HG03196 (cell line): ENCODE measurements at regions not wholly inside any gene's neighbourhood (a gene's known extent, or its start where the extent isn't known, plus 50 kb on each side); places are given as distances from the start of the nearest gene placed in this dataset.

Source experiments
- ATAC-seq: cut with Tn5 transposase; IDR thresholded peaks from one replicate; pipeline ENCODE4 v1.9.1; 2021; ENCODE audit not compliant: unreplicated experiment

DNA sequence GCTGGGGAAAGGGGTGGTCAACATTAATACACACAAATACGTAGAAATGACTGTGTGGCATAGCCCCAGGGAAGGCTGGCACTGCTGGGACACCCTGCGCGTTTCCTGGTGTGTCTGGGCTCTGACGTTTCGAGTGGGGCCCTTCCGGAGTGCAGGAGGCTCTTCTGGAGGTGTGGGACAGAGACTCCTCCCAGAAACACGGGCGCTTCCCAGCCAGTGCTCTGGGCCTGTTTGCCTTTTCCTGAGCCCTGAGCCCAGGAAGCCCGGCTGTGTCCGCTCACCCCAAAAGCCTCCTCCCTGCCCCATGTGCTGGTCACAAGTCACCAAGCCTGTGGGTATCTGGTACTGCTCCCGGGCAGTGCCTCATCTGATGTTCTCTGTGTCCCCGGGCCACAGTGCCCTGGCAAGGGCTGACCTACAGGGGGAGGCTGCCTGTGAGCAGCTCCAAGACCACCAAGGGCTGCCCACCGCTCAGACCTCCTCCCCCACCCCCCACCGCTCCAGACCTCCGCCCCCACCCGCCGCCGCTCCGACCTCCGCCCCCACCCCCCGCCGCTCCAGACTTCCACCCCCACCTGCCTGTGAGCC is 1133.3 kb downstream of the BRD1 start:
- ATAC-seq: no peak

DNA sequence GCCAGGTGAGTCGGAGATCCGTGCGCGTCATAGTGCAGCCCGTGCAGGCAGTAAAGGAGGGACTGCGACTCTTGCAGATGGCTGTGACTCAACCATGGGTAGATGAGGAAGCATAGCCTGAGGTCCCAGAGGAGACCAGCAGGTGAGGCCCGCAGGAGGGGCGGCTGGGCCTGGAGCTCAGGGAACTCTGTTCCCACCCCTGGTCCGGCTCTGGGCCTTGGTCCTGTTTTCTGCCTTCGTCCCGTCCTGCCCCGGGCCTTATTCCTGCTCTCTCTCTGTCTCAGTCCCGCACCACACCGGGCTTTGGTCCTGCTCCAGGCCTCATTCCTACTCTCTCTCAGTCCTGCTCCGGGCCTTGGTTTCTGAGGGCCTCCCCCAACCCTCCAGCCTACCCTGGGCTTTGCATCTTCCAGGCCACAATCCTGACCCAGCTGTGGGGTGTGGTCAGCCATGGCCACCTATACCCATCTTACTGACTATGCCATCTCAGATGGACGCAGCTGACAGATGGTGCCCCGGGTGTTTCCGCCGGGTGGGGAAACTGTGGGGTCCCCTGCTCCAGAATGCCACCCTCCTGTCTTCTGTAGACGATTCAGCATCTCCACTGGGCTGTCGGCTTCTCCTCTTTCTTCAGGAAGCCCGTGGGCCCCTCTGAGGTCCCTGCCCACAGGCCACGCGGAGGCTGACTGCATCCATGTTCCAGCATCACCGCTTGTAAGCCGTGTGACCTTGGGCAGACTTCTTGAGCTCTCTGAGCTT is 1134.1 kb downstream of the BRD1 start:
- no peak for ATAC-seq

GRCh38 chr22:48692734-48693376 is 1134.8 kb downstream of the BRD1 start:
- ATAC-seq: no peak

- no peak for ATAC-seq
Measured at GRCh38 chr22:48691431-48691851, 1136.2 kb downstream of the BRD1 start.

- no peak for ATAC-seq
Measured at GRCh38 chr22:48690583-48691317, 1136.9 kb downstream of the BRD1 start.

DNA sequence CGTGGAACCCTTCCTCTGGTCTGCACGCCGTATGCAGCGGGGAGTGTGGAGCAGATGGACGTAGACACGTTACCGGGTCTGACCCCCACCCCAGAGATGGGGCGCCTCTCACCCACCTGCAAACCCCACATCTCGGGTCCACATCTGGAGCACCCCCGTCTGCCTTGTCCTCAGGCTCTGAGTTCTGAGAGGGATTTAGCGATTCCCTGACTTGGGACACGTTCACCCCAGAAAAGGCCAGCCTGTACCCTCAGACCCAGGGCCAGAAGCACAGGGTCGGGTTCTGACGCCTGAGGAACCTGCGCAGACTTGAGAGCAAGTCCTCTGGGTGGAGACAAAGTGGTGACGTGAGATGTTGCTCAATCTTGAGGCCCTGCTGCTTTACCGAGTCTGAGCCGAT is 1138.5 kb downstream of the BRD1 start:
- ATAC-seq: no peak

DNA sequence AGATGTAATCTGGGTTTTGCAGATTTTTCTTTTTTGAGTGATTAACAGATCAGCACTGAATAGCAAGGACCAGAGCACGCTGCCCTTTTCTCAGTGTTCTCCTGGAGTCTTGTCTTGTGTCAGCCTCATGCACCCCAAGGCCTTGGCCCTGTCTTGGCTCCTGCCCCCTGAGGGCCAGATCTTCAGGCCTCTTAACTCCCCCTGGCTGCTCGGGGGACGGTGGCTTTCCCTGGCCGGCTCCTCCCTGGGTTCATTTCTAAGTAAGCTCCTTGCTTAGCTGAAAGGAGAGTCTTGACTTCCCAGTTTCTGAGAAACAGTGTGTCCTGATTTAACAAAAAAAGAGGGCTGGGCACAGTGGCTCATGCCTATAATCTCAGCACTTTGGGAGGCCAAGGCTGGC is 1139.3 kb downstream of the BRD1 start:
- ATAC-seq: no peak

DNA sequence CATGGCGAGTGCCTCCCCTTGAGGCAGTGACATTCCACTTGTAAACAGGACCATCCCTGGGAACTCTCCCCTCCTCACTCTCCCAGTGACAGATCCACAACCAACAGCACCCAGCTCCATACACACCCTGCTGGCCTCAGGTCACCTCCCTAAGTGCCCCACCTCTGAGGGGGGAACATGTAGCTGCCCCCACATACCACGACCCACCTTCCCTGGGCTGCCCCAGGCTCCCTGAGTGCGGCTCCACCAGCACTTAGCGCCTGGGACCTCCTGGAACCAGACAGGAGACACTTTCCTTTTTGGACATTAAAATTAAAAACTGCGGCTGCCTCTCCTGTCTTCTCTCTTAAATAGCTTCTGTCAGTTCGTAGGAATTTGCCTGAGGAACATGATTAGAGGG is 1140.1 kb downstream of the BRD1 start:
- ATAC-seq: no peak

- ATAC-seq: no peak
Measured at GRCh38 chr22:48686694-48687302, 1140.9 kb downstream of the BRD1 start.

DNA sequence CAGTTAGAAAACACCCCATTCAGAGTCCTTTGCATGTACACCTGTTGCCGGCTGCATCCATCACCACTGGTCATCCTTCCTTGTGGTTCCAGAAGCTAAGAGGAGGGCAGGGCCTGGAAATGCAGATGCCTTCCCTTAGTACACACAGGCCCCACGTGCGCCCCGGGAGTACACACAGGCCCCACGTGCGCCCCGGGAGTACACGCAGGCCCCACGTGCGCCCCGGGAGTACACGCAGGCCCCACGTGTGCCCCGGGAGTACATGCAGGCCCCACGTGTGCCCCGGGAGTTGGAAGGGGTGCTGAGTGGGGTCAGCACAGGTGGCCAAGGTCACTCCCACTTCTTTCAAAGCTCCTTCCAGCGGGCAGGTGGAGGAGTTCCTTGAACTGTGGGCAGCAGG is 1141.9 kb downstream of the BRD1 start:
- ATAC-seq: no peak

DNA sequence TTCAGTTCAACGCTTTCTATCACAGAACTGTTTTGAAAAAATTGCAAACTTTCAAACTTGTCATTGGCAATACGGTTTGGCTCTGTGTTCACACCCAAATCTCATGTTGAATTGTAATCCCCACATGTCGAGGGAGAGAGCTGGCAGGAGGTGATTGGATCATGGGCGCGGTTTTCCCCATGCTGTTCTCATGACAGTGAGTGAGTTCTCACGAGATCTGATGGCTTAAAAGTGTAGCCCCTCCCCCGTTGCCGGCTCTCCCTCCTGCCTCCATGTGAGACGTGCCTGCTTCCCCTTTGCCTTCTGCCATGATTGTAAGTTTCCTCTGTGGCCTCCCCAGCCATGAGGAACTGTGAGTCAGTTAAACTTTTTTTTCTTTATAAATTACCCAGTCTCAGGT is 1144.0 kb downstream of the BRD1 start:
- ATAC-seq: no peak

GRCh38 chr22:48682504-48682903 is 1145.2 kb downstream of the BRD1 start:
- no peak for ATAC-seq

DNA sequence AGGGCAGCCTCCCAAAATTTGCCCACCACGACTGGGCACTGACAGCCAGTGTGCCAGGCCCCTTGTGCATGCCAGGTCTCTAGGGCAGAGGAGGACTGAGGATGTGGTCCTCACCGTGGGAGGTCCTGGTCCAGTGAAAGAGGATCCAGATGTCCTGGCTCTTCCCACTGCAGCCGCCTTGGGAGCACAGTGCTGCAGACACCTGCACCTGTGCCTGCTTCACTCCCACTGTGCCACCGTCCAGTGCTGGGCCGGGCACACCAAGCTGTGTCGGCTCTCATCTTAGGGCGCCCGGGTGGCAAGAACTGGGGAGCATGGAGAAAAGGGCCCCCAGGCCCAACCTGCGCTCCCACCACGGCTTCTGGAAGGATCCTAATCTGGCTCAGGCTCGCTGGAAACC is 1147.1 kb downstream of the BRD1 start:
- ATAC-seq: no peak

- ATAC-seq: no peak
Measured at GRCh38 chr22:48679656-48680555, 1147.8 kb downstream of the BRD1 start.

DNA sequence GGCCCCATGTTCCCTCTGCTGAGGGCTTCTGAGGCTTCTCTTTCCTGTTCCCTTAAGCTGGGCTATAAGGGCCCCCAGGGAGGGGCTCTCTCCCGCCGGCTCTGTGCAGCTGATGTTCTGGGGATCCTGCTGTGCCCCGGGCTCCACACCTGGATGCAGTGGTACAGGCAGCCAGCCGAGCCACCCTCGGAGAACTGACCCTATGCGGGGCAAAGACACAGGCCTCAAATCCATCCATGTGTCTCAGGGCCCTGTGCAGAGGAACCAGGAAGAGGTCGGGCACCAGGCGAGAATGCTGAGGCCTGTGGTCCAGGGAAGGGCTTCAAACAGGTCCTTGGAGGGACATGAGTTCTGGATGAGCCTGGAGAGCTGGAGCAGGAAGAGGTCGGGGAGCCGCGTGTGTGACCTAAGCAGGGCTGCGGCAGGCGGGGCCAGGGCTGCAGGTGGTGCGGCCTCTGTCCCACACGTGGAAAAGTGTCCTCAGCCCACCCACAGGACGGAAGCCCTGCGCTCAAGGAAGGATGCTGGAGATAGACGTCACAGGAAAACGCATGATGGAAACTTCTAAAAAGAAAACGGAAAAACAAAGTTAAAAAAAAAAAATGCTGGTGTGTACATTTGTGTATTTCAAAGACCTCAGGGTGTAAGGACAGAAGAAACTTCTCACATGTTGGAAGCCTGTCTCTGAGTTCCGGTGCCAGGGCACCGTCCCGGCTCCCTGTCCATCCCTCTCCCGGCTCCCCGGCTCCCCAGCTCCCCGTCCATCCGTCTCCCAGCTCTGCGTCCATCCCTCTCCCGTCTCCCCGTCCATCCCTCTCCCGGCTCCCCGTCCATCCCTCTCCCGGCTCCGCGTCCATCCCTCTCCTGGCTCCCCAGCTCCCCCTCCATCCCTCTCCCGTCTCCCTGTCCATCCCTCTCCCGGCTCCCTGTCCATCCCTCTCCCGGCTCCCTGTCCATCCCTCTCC is 1149.2 kb downstream of the BRD1 start:
- no peak for ATAC-seq

DNA sequence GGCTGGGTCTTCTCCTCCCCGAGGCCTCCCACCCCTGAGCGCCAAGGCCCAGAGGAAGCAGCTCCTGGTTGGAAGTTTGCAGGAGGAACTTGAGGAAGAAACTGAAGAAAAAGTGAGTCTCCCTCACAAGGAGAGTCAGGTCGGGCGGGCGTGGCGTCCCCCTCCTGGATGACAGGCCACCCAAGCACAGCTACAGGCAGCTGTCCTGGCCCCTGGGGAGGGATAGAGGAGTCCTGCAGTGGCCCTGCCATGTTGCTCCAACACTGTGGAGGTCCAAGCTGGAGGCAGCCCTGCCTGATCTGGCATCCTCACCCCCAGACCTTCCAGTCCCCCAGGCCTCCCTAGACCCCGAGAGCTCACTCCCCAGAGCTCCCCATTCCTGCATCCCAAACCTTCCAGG is 1150.1 kb downstream of the BRD1 start:
- no peak for ATAC-seq

DNA sequence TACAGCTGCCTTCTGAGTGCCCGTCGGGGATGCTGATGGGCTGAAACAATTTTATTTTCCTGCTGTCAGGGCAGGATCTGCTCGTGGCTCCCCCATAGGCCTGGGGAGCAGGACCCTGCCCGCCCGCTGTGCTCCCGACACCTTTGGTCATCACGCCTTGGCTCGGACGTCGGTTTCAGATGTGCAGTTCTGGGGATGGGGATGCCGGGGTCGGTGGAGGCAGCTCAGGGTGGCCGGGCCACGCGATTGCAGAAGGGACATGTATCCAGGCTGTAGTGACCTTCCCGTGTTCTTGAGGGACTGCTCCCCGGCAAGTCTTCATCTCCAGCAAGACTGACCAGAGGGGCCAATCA is 1150.5 kb downstream of the BRD1 start:
- no peak for ATAC-seq

DNA sequence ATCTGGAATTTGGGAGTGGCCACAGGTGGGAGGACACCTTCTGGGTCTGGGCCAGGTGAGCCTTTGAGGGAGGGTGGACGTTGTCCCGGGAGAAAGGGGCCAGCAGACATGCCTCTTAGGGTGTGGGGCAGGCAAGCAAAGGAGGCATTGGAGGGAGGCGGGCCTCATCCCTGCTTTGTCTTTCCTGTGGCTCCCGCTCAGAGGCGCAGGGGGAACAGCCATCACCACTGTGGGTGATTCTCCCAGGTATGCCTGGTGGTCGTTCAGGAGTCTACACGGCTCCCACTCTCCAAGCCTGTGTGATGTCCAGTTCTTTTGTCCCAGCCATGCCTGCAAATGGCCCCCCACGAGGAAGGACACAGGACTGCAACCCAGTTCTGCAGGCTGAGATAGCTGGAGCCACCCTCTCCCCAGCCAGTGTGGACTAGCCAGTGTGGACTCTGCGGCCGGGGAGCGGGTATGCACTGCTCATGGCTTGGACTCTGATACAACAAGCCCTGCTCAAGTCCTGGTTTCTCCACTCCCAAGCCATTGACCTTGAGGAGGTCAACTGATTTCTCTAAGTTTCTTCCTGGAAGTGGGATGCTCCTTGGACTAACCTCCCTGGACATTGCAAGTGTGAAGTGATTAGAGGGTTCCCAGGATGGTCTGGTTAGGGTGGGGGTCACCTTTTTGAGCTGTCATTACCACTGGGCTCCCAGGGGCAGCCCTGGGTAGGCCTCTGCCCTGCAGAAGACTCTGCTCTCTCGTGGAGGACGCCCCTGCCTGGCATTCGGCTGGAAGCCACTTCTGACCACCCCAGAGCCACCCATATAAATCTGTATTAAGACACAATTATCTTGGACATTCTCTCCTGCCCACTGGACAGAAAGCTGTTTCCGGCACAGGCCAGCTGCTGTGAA is 1151.2 kb downstream of the BRD1 start:
- no peak for ATAC-seq
